Ureter (tissue), 1 donor: ENCODE measurements at regions not wholly inside any gene's neighbourhood (a gene's known extent, or its start where the extent isn't known, plus 50 kb on each side); places are given as distances from the start of the nearest gene placed in this dataset.
"Not testable (repeated sequence)": the region's sequence is repeated elsewhere in the genome, so short reads cannot be mapped to it uniquely, and the experiment has no call there.

Source experiments
- DNase-seq: peaks from one replicate; pipeline ENCODE4 v3.0.0-alpha.2; 2020; ENCODE audit warnings: low spot score
- donor health status: DM: yes; HTN: yes; CAD: no.

- no peak for DNase-seq
Measured at GRCh38 chr9:90511711-90512110, 130.9 kb downstream of the DIRAS2 start.

- DNase-seq: no peak
Measured at GRCh38 chr9:90514877-90515276, 127.7 kb downstream of the DIRAS2 start.

- DNase-seq: no peak
Measured at GRCh38 chr9:90515510-90515909, 127.1 kb downstream of the DIRAS2 start.

GRCh38 chr9:90517103-90517502 lies 125.5 kb downstream of the DIRAS2 start:
- no peak for DNase-seq

GRCh38 chr9:90521811-90522570 lies 120.6 kb downstream of the DIRAS2 start:
- DNase-seq: no peak

- no peak for DNase-seq
Measured at GRCh38 chr9:90523958-90524357, 118.7 kb downstream of the DIRAS2 start.

- DNase-seq: no peak
Measured at GRCh38 chr9:90526386-90526785, 116.2 kb downstream of the DIRAS2 start.

- not testable (repeated sequence) for DNase-seq
Measured at GRCh38 chr9:90536094-90536493, 106.5 kb downstream of the DIRAS2 start.

- DNase-seq: no peak
Measured at GRCh38 chr9:90538566-90538965, 104.1 kb downstream of the DIRAS2 start.

- DNase-seq: no peak
Measured at GRCh38 chr9:90539286-90539685, 103.3 kb downstream of the DIRAS2 start.

GRCh38 chr9:90540734-90541133 lies 101.9 kb downstream of the DIRAS2 start:
- no peak for DNase-seq

- no peak for DNase-seq
Measured at GRCh38 chr9:90544488-90544887, 98.1 kb downstream of the DIRAS2 start.

GRCh38 chr9:90546200-90546599 lies 96.4 kb downstream of the DIRAS2 start:
- DNase-seq: no peak

GRCh38 chr9:90547896-90548295 lies 94.7 kb downstream of the DIRAS2 start:
- no peak for DNase-seq

GRCh38 chr9:90552317-90552716 lies 90.3 kb downstream of the DIRAS2 start:
- DNase-seq: no peak

- no peak for DNase-seq
Measured at GRCh38 chr9:90555351-90556057, 87.1 kb downstream of the DIRAS2 start.

GRCh38 chr9:90556897-90557675 lies 85.5 kb downstream of the DIRAS2 start:
- DNase-seq: no peak

- DNase-seq: no peak
Measured at GRCh38 chr9:90559075-90560073, 83.2 kb downstream of the DIRAS2 start.
